GM12878 (cell line): ENCODE measurements at regions not wholly inside any gene's neighbourhood (a gene's known extent, or its start where the extent isn't known, plus 50 kb on each side); places are given as distances from the start of the nearest gene placed in this dataset.

ENCODE experiments used
- ATAC-seq: fragments of 200-7000 bp; cut with Tn5 transposase; 3 replicates; pipeline ENCODE4 v1.9.1; 2020; ENCODE audit warnings: mild to moderate bottlenecking, moderate library complexity
- BruUV-seq: library from RNA; stranded (reverse); fragments of 400-500 nt; replicated peaks from 2 replicates; lab custom pipeline; 2021; lab: Mats Ljungman, UMichigan
- CTCF ChIA-PET: fragments of 300-600 bp; sonication (Branson Sonifier 250); formaldehyde crosslinking; extraction: SDS; loops from one replicate; lab custom pipeline; 2021; ENCODE audit warnings: inconsistent platforms; lab: Yijun Ruan, JAX
- POLR2A ChIA-PET: fragments of 350-600 bp; formaldehyde crosslinking; extraction: SDS; loops from one replicate; lab custom pipeline; 2021; ENCODE audit warnings: inconsistent platforms; lab: Charles Lee
- RAD21 ChIA-PET: fragments of 300-600 bp; sonication (Branson Sonifier 250); formaldehyde crosslinking; loops from one replicate; lab custom pipeline; 2023; ENCODE audit warnings: antibody characterized with exemption; ENCODE audit not compliant: unreplicated experiment; lab: Charles Lee
- SMC1A ChIA-PET: fragments of 300-600 bp; sonication (Branson Sonifier 250); formaldehyde crosslinking; loops from one replicate; lab custom pipeline; 2023; ENCODE audit not compliant: unreplicated experiment, uncharacterized antibody; lab: Charles Lee
- DNase-seq: peaks from one replicate; pipeline ENCODE4 v3.0.0-alpha.2; 2011; ENCODE audit warnings: low read depth, low spot score
- FAIRE-seq: peaks from 3 replicates; lab custom pipeline; 2011; peaks lifted over from hg19 to GRCh38; lab: Jason Lieb, UNC
- H2AFZ ChIP-seq: 2 replicates; pipeline ENCODE4 v1.6.0; 2011; ENCODE audit warnings: low read depth, low read length, control low read depth; ENCODE audit not compliant: control insufficient read depth
- H3K27ac ChIP-seq: 2 replicates; pipeline ENCODE4 v1.5.1; 2011; ENCODE audit warnings: control low read depth; ENCODE audit not compliant: control insufficient read depth, insufficient read depth
- H3K27me3 ChIP-seq, 2 experiments: replicated peaks in 1 of 2; 2 replicates each; pipeline versions ENCODE4 v1.6.0 to v1.6.1; 2011; ENCODE audit warnings: low read length in 1 of 2; ENCODE audit not compliant: control insufficient read depth in 2 of 2, insufficient read depth in 2 of 2
- H3K36me3 ChIP-seq, 2 experiments: 2 replicates each; pipeline ENCODE4 v1.5.1; 2011; ENCODE audit warnings: low read length in 1 of 2; ENCODE audit not compliant: control insufficient read depth in 2 of 2, insufficient read depth in 2 of 2
- H3K4me1 ChIP-seq: 2 replicates; pipeline ENCODE4 v1.6.1; 2011; ENCODE audit warnings: mild to moderate bottlenecking, low read length, moderate library complexity, mixed read lengths; ENCODE audit not compliant: control insufficient read depth, insufficient read depth
- H3K4me2 ChIP-seq: 2 replicates; pipeline ENCODE4 v1.6.0; 2011; ENCODE audit warnings: control low read depth; ENCODE audit not compliant: control insufficient read depth, insufficient read depth
- H3K4me3 ChIP-seq: fragments of 200-600 bp; sonication (generic); 2 replicates; pipeline ENCODE4 v1.5.1; 2016
- H3K79me2 ChIP-seq: 2 replicates; pipeline ENCODE4 v1.6.0; 2011; ENCODE audit warnings: low read length; ENCODE audit not compliant: control insufficient read depth, insufficient read depth
- H3K9ac ChIP-seq: 2 replicates; pipeline ENCODE4 v1.8.0; 2011; ENCODE audit warnings: low read length, control low read depth, mixed read lengths; ENCODE audit not compliant: control insufficient read depth, insufficient read depth
- H3K9me3 ChIP-seq: replicated peaks from 3 replicates; pipeline ENCODE4 v1.5.1; 2011; ENCODE audit warnings: mild to moderate bottlenecking, low read length; ENCODE audit not compliant: control insufficient read depth, insufficient read depth
- H4K20me1 ChIP-seq: 2 replicates; pipeline ENCODE4 v1.6.0; 2011; ENCODE audit not compliant: control insufficient read depth, insufficient read depth
- ATF2 ChIP-seq: IDR thresholded peaks from 2 replicates; pipeline ENCODE4 v1.6.1; 2012; ENCODE audit warnings: low read length, inconsistent platforms
- ATF3 ChIP-seq: IDR thresholded peaks from 2 replicates; pipeline ENCODE4 v1.6.1; 2011; ENCODE audit warnings: low read depth, mild to moderate bottlenecking, low read length, moderate library complexity, borderline replicate concordance; ENCODE audit errors: extremely low read depth
- POLR2A ChIP-seq: IDR thresholded peaks from 2 replicates; pipeline ENCODE4 v1.6.1; 2011; ENCODE audit warnings: low read depth, mild to moderate bottlenecking, low read length
- RAD51 ChIP-seq: fragments of 450-650 bp; IDR thresholded peaks from 2 replicates; pipeline ENCODE4 v1.6.1; 2016; ENCODE audit warnings: moderate library complexity, mild to moderate bottlenecking, inconsistent platforms
- SMAD1 ChIP-seq: fragments of 450-650 bp; IDR thresholded peaks from 2 replicates; pipeline ENCODE4 v1.6.1; 2018; ENCODE audit warnings: mild to moderate bottlenecking, low read depth; ENCODE audit not compliant: partially characterized antibody
- WGBS: methylation state at CpG from one replicate; pipeline ENCODE4 v1.1.6; 2016; ENCODE audit warnings: low lambda C conversion rate; ENCODE audit not compliant: insufficient replicate concordance, insufficient coverage; ENCODE audit errors: missing lambda C conversion rate; 5-methylcytosine and 5-hydroxymethylcytosine counted together
- in situ Hi-C: fragments of 300-500 bp; cut with MboI; formaldehyde crosslinking; loops from 9 replicates; pipeline ENCODE4 v1.14.3; 2018; ENCODE audit warnings: mixed read lengths
- intact Hi-C: fragments of 100-400 bp; cut with micrococcal nuclease; formaldehyde crosslinking; loops from one replicate; pipeline ENCODE4 v1.14.2; 2022; ENCODE audit not compliant: unreplicated experiment
- TF ChIP-seq, protein P1 (sequence below): fragments of 450-650 bp; IDR thresholded peaks from 2 replicates; pipeline ENCODE4 v1.6.1; 2016; ENCODE audit warnings: mild to moderate bottlenecking

DNA sequence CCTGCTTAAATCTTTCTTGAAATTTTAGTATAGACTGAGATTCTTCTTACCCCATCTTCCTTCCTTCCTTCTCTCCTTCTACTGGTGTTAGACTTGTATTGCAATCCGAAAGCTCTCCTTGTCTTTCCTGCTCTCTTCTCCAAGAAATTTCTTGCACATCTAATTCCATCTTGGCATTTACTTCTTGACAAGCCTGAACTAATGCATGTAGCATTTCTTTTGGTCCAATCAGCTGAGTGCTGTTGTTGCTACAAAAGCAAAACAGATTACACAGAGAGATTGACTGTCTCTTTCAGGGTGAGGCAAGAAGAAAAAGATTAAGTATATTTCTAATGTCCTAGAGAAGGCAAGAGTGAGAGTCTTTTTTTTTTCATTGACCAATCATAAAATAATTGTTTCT lies 51.6 kb upstream of the MAP1B start:
- FAIRE-seq, result no peak
- ChIA-PET SMC1A (no interaction called here), RAD21 (no interaction called here), CTCF (no interaction called here), POLR2A (no interaction called here)
- BruUV-seq, result no TSS peak
- H3K9ac ChIP-seq, result no peak overlapping the region
- DNase-seq, result no peak
- WGBS, result 33% methylated on average over 1 of the region's 1 CpG
- H3K27me3 ChIP-seq, result no peaks in the 10 kb centered on the region
- no peak overlapping the region for H3K27ac ChIP-seq
- H3K4me3 ChIP-seq, result no peak overlapping the region
- no peaks in the 10 kb centered on the region for H3K36me3 ChIP-seq
- H3K79me2 ChIP-seq, result no peaks in the 10 kb centered on the region
- intact Hi-C loops (no loop called here), in situ Hi-C loops (no loop called here)
- no peaks in the 10 kb centered on the region for H3K9me3 ChIP-seq
- H4K20me1 ChIP-seq, result no peaks in the 10 kb centered on the region
- no peaks in the 10 kb centered on the region for H3K4me1 ChIP-seq
- ATAC-seq, result no peak
- no peak for TF ChIP-seq ATF3
- TF ChIP-seq SMAD1, result no peak
- TF ChIP-seq RAD51, result no peak
- TF ChIP-seq ATF2, result no peak
- no peak for TF ChIP-seq POLR2A
- TF ChIP-seq, protein P1, sequence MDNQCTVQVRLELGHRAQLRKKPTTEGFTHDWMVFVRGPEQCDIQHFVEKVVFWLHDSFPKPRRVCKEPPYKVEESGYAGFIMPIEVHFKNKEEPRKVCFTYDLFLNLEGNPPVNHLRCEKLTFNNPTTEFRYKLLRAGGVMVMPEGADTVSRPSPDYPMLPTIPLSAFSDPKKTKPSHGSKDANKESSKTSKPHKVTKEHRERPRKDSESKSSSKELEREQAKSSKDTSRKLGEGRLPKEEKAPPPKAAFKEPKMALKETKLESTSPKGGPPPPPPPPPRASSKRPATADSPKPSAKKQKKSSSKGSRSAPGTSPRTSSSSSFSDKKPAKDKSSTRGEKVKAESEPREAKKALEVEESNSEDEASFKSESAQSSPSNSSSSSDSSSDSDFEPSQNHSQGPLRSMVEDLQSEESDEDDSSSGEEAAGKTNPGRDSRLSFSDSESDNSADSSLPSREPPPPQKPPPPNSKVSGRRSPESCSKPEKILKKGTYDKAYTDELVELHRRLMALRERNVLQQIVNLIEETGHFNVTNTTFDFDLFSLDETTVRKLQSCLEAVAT, result no peak
- no peak overlapping the region for H3K4me2 ChIP-seq
- H2AFZ ChIP-seq, result no peak overlapping the region
